GM19468 (cell line): ENCODE measurements at regions not wholly inside any gene's neighbourhood (a gene's known extent, or its start where the extent isn't known, plus 50 kb on each side); places are given as distances from the start of the nearest gene placed in this dataset.

Experiments
- ATAC-seq: cut with Tn5 transposase; IDR thresholded peaks from one replicate; pipeline ENCODE4 v1.9.1; 2021; ENCODE audit warnings: mild to moderate bottlenecking, moderate library complexity, moderate number of reproducible peaks; ENCODE audit not compliant: unreplicated experiment; ENCODE audit errors: extremely low read depth

DNA sequence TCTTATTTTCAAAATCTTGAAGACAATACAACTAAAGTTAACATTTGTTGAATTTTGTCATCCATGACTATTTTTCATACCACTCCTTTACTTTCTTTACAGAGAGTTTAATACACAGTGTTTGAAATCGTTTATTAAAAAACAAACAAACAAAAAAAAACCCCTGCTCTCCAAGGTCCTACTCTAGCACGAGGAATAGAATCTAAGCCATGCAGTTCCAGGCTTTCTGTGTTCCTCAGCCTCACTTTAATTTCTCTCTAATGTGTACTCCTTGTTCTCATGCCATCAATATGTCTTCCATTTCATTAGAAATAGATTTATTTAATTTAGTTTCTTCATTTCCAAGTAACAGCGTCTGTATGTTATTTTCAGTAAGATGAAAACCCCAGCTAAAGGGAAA is 381.2 kb upstream of the MC4R start:
- no peak for ATAC-seq

DNA sequence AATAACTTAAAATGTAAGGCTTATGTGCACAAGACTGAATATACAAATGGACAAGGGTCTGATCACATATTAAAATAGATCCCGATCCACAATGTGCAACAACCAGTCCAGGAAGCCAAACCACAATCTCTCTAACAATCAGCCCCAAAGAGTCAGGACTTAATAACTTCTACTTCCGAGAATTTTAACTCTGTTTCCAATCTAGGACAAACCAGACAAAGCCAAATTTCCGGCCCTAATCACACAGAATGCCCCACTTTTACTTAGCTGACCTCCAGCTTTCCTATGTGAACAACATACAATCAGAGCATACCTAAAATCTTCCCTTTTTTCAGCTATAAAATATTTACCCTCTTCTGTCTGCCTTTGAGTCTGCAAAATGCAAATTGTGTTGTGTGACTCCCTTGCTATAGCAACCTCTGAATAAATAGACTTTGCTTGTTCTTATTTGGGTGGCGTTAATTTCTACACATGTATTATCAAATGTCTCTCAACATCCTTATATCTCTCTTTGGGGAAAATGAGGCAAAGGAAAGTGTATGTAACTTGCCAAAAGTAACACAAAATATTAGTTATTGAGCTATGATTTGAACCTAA is 381.9 kb upstream of the MC4R start:
- ATAC-seq: no peak

GRCh38 chr18:60755134-60755533 is 382.6 kb upstream of the MC4R start:
- ATAC-seq: no peak

GRCh38 chr18:60775978-60776377 is 403.4 kb upstream of the MC4R start:
- ATAC-seq: no peak

GRCh38 chr18:60784161-60784560 is 411.6 kb upstream of the MC4R start:
- ATAC-seq: no peak

GRCh38 chr18:60794802-60795201 is 422.2 kb upstream of the MC4R start:
- no peak for ATAC-seq

DNA sequence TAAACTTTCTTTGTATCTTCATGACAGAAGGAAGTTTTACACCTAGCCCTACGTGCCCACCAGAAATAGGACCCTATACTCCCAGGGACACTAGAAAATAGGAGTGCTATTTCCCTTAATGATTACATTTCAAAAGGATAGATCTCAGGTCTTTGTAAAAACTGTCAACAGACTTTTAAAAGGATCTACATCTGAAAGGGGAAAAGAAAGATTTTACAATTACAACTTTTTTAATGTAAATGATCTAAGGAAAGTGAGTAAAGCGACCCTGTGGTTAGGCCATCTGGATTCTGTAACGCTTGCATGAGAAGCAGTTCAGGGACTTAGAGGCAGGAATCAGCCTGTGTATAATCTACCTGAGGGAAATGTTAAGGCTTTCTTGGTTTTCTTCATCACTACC is 431.8 kb upstream of the MC4R start:
- no peak for ATAC-seq

GRCh38 chr18:60809937-60810336 is 437.4 kb upstream of the MC4R start:
- no peak for ATAC-seq

- ATAC-seq: no peak
Measured at GRCh38 chr18:60812921-60813320, 440.3 kb upstream of the MC4R start.

DNA sequence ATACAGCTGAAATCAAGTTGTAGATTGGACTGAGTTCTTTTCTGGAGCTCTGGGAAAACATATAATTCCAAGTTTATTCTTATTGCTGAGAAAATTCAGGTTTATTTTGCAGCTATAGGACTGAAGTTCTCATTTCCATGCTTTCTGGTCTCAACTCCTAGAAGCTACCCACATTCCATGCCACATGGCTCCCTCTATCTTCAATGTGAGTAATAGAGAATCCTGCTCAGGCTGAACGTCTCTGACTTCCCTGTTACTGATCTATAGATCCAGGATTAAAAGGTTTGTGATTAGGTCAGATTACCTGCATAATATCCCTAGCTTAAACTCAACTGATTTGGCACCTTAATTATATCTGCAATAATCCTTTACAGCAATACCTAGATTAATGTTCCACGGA is 453.8 kb upstream of the MC4R start:
- no peak for ATAC-seq

DNA sequence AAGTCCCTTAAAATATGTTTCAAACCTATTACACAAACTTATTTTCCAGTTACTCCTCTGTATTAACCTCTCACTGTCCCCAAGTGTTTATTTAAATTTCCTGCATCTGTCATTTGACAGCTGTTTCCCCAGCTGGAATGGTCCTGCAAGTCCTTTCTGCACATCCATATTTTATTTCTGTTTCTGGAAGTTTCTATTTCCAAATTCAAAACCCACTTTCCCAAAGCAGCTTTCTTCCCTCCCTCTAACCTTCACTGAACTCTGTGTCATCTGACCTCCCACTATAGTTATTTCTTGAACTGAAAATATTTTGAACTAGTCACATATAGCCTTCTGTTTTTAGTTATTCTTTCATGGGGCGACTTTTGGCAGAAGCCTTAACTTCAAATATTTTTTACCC is 459.4 kb upstream of the MC4R start:
- no peak for ATAC-seq

DNA sequence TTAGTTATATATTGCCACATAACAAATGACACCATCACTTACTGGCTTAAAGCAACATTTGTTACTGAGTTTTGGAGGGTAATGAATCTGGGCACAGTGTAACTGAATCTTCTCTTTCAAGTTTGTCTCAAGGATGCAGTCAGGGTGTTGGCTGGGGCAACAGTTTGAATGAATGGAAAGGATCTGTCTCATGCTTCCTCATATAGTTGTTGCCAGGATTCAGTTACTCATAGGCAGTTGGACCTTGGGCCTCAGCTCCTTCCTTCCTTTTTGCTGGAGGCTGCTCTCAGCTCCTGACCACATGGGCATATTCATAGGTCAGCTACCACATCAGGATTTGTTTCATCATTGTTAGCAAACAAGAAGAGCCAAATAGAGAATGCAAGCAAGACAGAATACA is 466.1 kb upstream of the MC4R start:
- no peak for ATAC-seq

GRCh38 chr18:60846396-60846795 is 473.8 kb upstream of the MC4R start:
- no peak for ATAC-seq

- ATAC-seq: no peak
Measured at GRCh38 chr18:60847517-60847916, 474.9 kb upstream of the MC4R start.

DNA sequence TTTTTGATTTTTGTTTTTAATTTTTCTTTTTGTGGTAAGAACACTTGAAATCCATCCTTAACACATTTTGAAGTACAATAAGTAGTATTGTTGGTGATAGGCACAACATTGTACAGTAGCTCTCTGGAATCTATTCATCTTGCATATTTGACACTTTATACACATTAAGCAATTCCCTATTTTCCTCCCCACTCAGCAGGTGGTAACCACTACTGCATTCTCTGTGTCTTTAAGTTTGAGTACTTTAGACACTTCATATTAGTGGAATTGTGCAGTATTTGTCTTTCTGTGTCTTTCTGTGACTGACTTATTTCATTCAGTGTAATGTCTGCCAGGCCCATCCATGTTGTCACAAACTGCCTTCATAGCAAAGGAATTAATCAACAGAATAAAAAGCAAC is 471.7 kb upstream of the CDH20 start:
- no peak for ATAC-seq

DNA sequence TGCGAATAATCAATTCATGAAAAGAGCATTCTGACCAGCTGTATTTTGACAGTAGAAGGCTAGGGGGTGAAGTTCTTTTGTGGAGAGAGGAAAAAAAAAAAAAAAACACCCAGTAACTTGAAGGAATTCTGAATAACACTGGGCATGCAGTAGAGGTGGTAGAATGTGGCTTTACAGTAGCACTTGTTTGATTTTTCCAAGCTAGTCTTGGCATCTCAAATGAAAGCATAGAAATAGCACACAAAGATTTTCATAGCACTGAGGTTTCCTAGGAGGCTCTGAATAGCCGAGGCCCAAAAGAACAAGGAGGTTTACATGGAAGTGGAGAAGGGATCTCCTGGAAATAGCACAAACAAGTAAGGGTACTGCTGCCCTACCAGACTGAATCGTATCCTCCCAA is 470.2 kb upstream of the CDH20 start:
- ATAC-seq: no peak

- ATAC-seq: no peak
Measured at GRCh38 chr18:60865801-60866200, 467.4 kb upstream of the CDH20 start.

- no peak for ATAC-seq
Measured at GRCh38 chr18:60870261-60871153, 462.7 kb upstream of the CDH20 start.

GRCh38 chr18:60872434-60872833 is 460.8 kb upstream of the CDH20 start:
- no peak for ATAC-seq

- no peak for ATAC-seq
Measured at GRCh38 chr18:60873708-60874107, 459.5 kb upstream of the CDH20 start.

GRCh38 chr18:60875957-60876507 is 457.2 kb upstream of the CDH20 start:
- ATAC-seq: no peak

- ATAC-seq: no peak
Measured at GRCh38 chr18:60880184-60880583, 453.0 kb upstream of the CDH20 start.
